ENCODE measurements at regions not wholly inside any gene's neighbourhood (a gene's known extent, or its start where the extent isn't known, plus 50 kb on each side); places are given as distances from the start of the nearest gene placed in this dataset.

DNA sequence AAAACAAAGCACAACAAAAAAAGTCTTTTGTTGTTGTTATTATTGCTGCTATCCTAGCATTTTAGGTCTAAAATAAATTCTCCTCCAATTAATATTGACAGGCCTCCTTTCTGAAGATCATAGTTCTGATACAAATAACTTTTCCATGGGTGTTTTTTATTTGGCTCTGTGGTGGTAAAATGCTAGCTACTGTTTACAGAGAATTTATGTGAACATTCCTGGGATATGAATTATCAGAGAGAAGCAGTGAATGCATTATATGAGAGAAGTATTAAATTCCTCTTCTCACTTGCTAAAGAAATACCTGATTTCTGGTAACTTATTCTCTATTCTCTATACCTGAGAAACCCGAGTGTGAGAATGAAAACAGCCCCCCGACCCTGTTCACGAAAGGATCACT, 57.5 kb upstream of the TMCO5A start:
- Histone ChIP-seq H3K36me3 (ENCODE audit: control insufficient read depth in 1 of 2, insufficient read depth in 2 of 2, low read length in 2 of 2) (no peaks in the 10 kb centered on the region), H3K27ac (ENCODE audit: low read length) (no peak overlapping the region), H3K27me3 (ENCODE audit: low read depth, low read length) (no peaks in the 10 kb centered on the region), H3K4me1 (ENCODE audit: control insufficient read depth in 1 of 2, insufficient read depth in 2 of 2, low read length in 2 of 2) (peaks cover 0 to 12% of the 10 kb centered on the region in 2 donors), H3K4me3 (ENCODE audit: low read depth in 1 of 2, low read length in 2 of 2) (no peak overlapping the region), H3K9me3 (ENCODE audit: control insufficient read depth in 1 of 2, low read length in 2 of 2) (no peaks in the 10 kb centered on the region)

DNA sequence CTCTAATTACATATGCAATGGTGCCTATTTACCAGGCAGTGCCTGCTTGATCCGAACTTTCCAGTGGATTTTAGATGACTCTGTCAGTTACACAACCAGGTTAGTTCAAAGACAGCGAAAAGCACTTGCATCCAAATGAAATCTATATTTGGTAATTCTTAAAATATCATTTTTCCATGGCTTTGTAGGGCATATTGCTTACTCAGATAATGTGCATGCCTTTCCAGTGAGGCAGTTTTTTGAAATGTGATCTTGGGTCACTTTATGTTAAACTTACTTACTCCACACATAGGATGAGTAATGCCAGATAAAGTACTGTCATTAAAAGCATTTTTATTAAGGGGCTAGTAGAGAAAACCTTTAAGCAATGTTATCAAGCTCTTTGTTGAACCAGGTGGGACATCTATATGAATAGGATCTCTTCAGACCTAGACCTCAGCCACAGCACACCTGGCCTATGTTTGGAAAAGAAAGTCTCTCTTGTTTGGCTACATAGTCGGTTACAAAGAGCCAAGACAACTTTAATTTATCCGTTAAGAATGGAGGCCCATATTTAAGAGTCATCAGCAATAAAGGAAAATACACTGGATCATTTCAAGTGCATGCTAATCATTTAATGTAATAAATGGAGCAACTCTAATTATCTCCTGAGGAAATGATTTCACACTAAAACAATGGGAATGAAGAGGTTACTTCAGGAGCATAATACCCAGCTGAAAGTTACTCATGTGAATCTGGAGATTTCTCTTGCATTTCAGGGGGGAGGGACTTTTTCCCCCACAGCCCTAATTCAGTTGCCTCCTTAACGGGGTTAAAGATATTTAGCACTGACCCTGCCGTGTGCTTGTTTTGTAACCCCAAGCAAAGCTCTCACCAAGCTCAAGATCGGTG, 56.3 kb upstream of the TMCO5A start:
- H3K27me3 ChIP-seq (ENCODE audit: low read depth, low read length), result no peaks in the 10 kb centered on the region
- H3K4me1 ChIP-seq (ENCODE audit: control insufficient read depth in 1 of 2, insufficient read depth in 2 of 2, low read length in 2 of 2), result peaks cover 0 to 12% of the 10 kb centered on the region in 2 donors
- H3K4me3 ChIP-seq (ENCODE audit: low read depth in 1 of 2, low read length in 2 of 2), result no peak overlapping the region
- no peaks in the 10 kb centered on the region for H3K36me3 ChIP-seq (ENCODE audit: control insufficient read depth in 1 of 2, insufficient read depth in 2 of 2, low read length in 2 of 2)
- no peaks in the 10 kb centered on the region for H3K9me3 ChIP-seq (ENCODE audit: control insufficient read depth in 1 of 2, low read length in 2 of 2)
- no peak overlapping the region for H3K27ac ChIP-seq (ENCODE audit: low read length)

DNA sequence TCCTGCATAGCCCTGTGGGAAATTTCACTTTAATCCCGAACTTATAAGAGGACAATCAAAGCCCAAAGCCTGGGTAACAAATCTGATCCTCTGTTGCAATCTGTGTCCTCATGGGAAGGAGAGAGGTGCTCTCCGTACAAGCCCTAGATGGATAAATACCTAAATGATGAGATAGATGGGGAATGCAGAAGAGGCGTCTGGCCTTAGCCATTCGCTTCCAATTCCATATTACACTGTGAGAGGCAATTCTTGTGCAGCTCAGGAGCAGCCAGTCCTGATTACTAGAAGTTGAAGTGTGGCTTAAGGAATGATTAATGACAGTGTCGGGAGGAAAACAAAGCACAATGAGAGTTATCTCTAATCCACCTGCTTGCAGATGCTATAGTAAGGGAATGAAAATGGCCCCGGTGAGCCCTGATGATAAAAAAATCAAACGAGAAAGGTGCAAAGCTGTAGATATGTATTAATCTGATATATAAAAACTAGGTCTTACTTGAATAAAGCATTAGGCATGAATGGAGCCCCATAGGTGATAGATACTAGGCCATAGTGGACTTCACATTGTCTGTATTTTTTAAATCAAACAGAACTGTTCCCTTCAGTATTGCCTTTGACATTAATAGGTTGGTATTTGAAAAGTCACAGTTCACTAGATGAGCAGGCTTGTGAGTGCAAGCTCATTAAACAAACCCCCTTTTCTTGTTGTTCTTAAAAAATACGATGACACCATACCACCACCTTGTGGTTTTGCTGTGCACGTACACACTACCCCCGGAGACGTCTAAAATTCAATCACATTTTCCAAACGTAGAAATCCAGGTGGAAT, 54.2 kb upstream of the TMCO5A start:
- no peaks in the 10 kb centered on the region for H3K9me3 ChIP-seq (ENCODE audit: control insufficient read depth in 1 of 2, low read length in 2 of 2)
- no peak overlapping the region for H3K4me3 ChIP-seq (ENCODE audit: low read depth in 1 of 2, low read length in 2 of 2)
- H3K27ac ChIP-seq (ENCODE audit: low read length), result no peak overlapping the region
- H3K4me1 ChIP-seq (ENCODE audit: control insufficient read depth in 1 of 2, insufficient read depth in 2 of 2, low read length in 2 of 2), result peaks cover 0 to 8% of the 10 kb centered on the region in 2 donors
- H3K27me3 ChIP-seq (ENCODE audit: low read depth, low read length), result no peaks in the 10 kb centered on the region
- no peaks in the 10 kb centered on the region for H3K36me3 ChIP-seq (ENCODE audit: control insufficient read depth in 1 of 2, insufficient read depth in 2 of 2, low read length in 2 of 2)

DNA sequence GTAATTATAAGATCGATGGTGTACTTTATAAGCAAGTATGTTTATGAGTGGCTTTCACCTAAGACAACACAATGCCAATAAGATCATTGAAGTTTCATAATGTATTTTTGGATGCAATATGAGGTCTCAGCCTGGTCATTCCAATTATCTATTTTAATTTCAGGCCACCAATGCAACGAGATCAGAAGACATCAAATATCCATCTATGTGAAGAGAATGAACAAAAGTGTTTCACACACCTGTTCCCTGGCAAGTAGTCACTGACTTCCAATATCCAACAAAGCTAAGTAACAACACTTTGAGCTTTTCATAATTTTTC, 53.6 kb upstream of the TMCO5A start:
- H3K27ac ChIP-seq (ENCODE audit: low read length), result no peak overlapping the region
- no peaks in the 10 kb centered on the region for H3K36me3 ChIP-seq (ENCODE audit: control insufficient read depth in 1 of 2, insufficient read depth in 2 of 2, low read length in 2 of 2)
- H3K4me3 ChIP-seq (ENCODE audit: low read depth in 1 of 2, low read length in 2 of 2), result no peak overlapping the region
- H3K27me3 ChIP-seq (ENCODE audit: low read depth, low read length), result no peaks in the 10 kb centered on the region
- peaks cover 0 to 8% of the 10 kb centered on the region in 2 donors for H3K4me1 ChIP-seq (ENCODE audit: control insufficient read depth in 1 of 2, insufficient read depth in 2 of 2, low read length in 2 of 2)
- no peaks in the 10 kb centered on the region for H3K9me3 ChIP-seq (ENCODE audit: control insufficient read depth in 1 of 2, low read length in 2 of 2)

DNA sequence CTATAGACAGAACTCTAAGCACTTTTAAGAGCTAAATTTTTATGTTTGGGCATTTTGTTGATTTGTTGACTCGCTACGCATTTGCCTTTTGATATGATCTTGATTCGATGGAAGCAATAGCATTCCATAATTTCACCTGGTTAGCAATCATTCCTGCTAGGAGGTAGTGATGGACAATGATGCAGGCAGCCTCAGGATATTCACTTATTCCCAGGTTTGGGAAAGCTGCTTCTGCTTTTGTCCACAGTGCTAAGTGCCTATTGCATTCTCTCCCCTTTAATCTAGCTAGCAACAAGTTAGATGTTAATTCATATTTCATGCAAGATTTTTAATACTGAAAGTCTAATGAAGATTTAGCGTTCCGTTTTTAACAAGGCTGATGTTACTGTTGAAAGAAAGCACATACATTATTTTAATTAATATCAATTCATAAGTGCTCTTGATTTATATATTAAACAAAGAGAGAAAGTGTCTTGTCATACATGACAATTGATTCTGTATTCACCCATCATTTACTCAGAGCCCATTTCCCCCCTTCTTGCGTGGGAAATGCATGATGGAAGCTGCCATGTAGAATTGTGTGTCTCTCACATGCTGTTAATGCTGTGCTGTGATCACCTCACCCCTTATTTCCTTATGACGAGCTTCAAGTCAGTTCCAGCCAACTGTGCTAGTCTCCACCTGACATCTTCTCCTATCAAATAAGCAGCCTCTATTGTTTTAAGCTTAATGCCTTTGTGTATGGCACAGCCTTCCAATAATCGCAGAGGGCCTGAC, 53.0 kb upstream of the TMCO5A start:
- no peaks in the 10 kb centered on the region for H3K27me3 ChIP-seq (ENCODE audit: low read depth, low read length)
- no peak overlapping the region for H3K27ac ChIP-seq (ENCODE audit: low read length)
- no peaks in the 10 kb centered on the region for H3K36me3 ChIP-seq (ENCODE audit: control insufficient read depth in 1 of 2, insufficient read depth in 2 of 2, low read length in 2 of 2)
- H3K4me1 ChIP-seq (ENCODE audit: control insufficient read depth in 1 of 2, insufficient read depth in 2 of 2, low read length in 2 of 2), result peaks cover 0 to 8% of the 10 kb centered on the region in 2 donors
- no peaks in the 10 kb centered on the region for H3K9me3 ChIP-seq (ENCODE audit: control insufficient read depth in 1 of 2, low read length in 2 of 2)
- H3K4me3 ChIP-seq (ENCODE audit: low read depth in 1 of 2, low read length in 2 of 2), result no peak overlapping the region

DNA sequence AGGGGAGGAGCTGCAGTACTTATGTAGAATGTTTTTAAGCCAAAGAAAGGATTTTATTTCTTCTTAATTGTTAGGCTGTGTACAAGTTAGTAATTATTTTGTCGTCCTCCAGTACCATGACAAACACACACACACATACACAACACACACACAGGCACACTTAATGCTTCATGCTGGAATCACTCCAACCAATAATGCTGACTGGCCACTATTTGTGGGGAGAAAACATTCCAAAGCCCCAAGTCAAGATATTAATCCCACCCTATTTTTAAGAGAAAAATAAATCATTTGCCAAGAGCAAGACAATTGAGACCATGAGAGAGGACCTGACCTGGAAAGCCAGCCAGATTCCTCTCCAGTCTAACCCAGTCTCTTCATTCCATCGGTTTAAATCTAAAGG, 51.8 kb upstream of the TMCO5A start:
- no peaks in the 10 kb centered on the region for H3K36me3 ChIP-seq (ENCODE audit: control insufficient read depth in 1 of 2, insufficient read depth in 2 of 2, low read length in 2 of 2)
- no peak overlapping the region for H3K27ac ChIP-seq (ENCODE audit: low read length)
- H3K4me3 ChIP-seq (ENCODE audit: low read depth in 1 of 2, low read length in 2 of 2), result no peak overlapping the region
- H3K9me3 ChIP-seq (ENCODE audit: control insufficient read depth in 1 of 2, low read length in 2 of 2), result no peaks in the 10 kb centered on the region
- H3K27me3 ChIP-seq (ENCODE audit: low read depth, low read length), result no peaks in the 10 kb centered on the region
- peaks cover 0 to 8% of the 10 kb centered on the region in 2 donors for H3K4me1 ChIP-seq (ENCODE audit: control insufficient read depth in 1 of 2, insufficient read depth in 2 of 2, low read length in 2 of 2)

Data from muscle layer of duodenum (tissue), 2 donors.